ENCODE measurements at regions not wholly inside any gene's neighbourhood (a gene's known extent, or its start where the extent isn't known, plus 50 kb on each side); places are given as distances from the start of the nearest gene placed in this dataset.

GRCh38 chr11:127609025-127609773 is 608.6 kb upstream of the KIRREL3 start:
- DNase-seq (ENCODE audit: low read depth): no peak

GRCh38 chr11:127607487-127608085 is 607.0 kb upstream of the KIRREL3 start:
- DNase-seq (ENCODE audit: low read depth): no peak

DNA sequence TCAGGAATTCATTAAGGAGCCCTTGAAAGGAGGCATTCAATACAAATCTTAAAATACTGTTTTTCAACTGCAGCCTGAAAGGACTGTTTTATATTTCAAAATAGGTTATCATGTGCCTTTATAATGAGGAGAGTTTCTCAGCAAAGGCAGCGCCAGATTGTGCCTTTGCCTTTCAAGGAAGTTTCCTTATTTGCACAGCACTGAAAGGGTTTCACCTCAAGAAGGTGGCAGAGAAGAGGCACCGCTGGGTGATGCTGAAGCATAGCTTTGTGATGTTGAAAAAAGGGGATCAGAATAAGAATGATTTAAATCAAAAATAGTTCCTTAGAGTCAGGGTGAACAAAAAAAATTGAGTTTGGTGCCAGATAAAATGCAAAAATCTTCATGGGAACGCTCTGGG is 601.0 kb upstream of the KIRREL3 start:
- DNase-seq (ENCODE audit: low read depth): no peak

DNA sequence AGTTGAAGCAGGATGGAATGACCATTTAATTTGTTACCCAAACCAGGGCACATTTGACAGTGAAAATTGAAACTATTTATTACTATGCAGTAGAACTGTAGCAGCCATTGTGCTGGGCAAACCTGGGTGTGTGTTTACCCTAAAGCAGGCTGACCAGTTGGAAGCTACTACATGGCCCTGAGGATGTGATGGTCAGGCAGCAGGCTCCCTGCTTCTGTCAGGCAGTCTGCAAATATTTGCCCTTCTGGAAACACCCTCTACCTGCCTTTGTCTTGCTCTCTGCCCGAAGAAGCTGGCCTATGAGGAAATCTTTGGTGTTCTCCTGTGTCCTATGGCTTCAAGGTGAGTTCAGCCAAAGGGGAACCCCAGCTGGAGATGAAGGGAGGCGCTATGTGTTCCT is 600.1 kb upstream of the KIRREL3 start:
- DNase-seq (ENCODE audit: low read depth): no peak

DNA sequence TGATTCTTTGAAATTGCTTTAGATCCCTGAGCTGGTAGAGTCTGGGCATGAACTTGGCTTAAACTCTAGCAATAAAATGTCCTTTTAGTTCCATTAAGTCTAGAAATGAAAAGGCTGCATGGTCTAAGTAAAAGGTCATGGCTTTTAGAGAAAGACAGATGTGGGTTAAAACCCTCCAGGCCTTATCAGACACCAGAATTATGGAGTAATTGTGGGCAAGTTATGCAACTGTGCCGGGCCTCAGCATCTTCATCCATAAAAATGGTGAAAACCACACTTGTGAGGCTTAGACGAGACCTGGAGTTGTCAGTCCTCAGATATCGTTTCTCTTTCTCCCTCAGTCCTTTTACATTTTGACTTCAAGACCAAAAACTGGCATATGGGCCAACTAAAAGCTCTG is 597.9 kb upstream of the KIRREL3 start:
- DNase-seq (ENCODE audit: low read depth): no peak

DNA sequence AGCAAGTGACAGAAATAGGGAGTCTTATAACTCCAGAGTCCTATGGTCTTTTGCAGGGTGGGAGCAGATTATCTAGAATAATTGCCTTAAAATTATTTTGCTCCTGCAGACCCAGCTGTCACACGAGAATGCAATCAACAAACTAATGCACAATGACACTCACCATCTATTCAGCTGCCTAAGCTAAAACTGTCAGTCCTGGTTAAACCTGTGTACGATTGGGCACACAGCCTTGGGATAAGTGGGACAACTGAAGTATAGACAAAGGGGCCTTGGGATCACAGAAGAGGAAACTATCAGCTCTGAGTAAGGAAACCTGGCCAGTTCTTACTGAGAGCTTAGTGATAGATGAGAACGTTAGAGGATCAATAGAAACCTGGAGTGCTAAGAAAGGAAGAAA is 595.9 kb upstream of the KIRREL3 start:
- no peak for DNase-seq (ENCODE audit: low read depth)

DNA sequence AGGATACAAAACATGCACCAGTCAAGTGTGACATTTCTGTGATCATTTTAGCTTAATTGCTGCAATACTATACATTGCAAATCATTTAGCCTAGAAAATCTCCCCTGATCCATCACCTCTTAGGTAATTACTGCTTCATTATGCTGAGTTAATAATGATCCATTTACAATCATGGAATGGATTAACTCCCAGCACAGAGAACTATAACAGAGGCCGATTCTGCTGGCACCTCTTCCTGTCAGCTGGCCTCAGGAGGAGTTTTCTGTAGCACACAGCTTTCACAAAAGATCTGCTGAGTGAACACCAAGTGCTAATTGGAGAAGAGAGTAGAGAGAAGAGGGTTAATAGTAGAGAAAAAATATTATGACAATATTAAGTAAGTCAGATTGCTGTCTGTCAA is 591.8 kb upstream of the KIRREL3 start:
- DNase-seq (ENCODE audit: low read depth): no peak

- no peak for DNase-seq (ENCODE audit: low read depth)
These were observed 589.7 kb upstream of the KIRREL3 start for GRCh38 chr11:127590314-127590713.

DNA sequence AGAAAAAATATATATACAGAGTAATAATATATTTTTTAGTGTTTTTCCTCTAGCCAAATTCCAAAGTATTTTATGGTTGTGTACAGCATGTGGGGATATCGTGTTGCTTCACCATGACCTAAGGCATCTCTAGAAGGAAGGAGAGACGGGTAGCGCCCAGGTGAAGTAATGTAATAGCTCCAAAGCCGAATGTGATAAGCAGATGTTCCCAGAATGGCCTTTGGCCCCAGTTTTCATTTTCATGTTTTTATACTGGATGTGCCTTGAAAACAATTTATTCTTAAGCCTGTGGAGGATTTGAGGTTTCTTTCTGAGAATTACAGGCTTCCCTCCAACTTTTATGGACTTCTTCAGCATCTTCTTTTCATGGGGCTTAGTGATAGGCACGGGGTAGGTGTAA is 587.9 kb upstream of the KIRREL3 start:
- DNase-seq (ENCODE audit: low read depth): no peak

GRCh38 chr11:127587511-127587910 is 586.9 kb upstream of the KIRREL3 start:
- no peak for DNase-seq (ENCODE audit: low read depth)

- no peak for DNase-seq (ENCODE audit: low read depth)
These were observed 575.6 kb upstream of the KIRREL3 start for GRCh38 chr11:127576210-127576609.

DNA sequence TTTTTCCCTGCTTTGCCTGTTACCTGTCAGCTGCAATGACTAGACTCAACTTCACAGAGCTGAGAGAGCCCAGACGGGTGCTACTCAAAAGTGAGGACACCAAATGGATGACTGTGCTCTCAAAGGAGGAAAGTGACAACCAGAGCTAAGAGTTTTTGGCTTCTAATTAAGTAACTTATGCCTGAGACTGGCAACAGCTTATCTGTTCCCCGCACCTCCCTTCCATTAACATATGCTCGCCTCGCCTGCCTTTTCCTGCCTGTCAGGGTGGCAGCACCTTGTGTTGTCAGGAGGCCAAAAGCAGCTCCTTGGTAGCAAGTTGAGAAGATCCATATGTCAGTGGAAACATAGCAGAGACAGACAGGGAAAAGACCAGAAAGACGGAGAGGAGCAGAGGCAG is 573.9 kb upstream of the KIRREL3 start:
- no peak for DNase-seq (ENCODE audit: low read depth)

- DNase-seq (ENCODE audit: low read depth): no peak
These were observed 568.3 kb upstream of the KIRREL3 start for GRCh38 chr11:127568891-127569290.

GRCh38 chr11:127567237-127567932 is 566.8 kb upstream of the KIRREL3 start:
- no peak for DNase-seq (ENCODE audit: low read depth)

DNA sequence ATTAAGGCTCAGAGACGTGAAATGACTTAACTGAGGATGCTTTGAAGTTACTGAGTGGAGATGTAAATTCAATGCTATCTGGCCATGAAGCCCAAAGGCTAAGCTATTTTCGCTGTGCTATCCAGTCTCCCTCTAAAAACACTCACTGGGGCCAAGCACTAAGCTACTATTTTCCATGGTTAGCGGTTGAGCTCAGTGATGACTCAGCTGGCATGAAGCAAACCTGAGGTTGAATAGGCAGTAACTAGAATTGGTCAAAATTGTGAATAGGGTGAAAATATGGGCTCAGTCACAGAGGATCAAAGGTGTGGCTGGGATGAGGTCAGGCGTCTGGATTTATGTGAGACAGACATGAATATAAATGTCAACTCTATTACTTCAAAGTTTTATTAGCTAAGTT is 564.2 kb upstream of the KIRREL3 start:
- DNase-seq (ENCODE audit: low read depth): peak; percentile 77

DNA sequence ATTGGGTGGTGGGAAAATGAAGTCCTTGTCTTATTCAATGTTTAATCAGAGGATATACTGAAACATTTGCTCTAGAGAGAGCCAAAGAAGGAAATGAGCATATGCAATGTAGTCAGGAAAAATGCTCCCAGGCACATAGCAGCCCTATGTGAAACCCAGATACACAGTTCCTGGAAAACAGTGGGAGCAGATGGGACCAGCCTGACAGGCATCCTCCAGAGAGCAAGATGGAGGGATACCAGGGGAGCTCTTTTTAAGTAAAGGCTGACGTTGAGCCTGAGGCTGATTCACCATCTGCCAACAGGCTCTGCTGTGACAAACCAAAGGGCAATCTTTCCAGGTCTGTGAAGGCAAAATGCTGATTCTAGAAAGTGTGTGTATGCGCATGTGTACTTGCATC is 559.4 kb upstream of the KIRREL3 start:
- no peak for DNase-seq (ENCODE audit: low read depth)

DNA sequence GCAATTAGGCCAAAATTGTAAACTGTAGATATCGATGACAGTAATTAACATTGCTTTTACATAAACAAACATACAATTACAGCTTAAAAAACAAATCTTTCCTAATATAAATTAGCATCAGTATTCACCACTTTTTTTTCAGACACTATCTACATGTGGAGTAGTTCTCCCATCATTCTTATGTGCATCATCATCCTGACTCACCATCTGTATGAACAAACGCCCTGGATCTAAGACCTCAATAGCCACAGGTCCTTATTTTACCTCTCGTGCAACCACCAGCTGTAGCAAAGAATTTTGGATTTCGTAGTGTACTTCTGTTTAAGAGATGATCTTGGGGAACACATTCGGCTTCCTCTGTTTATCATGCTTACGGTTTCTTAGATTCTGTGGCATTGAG is 551.9 kb upstream of the KIRREL3 start:
- DNase-seq (ENCODE audit: low read depth): peak; percentile 12

DNA sequence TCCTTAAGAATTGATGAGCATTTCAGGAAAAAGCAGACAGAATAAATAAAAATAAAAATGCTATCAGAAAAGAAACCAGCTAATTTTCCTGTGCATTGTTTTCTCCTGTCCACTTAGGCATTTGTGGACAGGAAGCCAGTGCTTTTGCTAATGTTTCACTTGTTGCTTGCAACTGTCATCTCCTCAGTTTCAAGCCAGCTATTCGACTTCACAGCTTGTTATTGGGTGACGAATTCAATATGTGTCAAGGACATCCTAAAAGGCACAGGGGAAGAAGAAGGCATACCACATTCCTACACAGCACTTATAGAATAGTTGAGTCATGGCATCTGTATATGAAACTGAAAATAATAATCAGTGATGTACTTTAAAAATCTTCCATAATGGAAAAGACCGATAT is 530.6 kb upstream of the KIRREL3 start:
- DNase-seq (ENCODE audit: low read depth): no peak

DNA sequence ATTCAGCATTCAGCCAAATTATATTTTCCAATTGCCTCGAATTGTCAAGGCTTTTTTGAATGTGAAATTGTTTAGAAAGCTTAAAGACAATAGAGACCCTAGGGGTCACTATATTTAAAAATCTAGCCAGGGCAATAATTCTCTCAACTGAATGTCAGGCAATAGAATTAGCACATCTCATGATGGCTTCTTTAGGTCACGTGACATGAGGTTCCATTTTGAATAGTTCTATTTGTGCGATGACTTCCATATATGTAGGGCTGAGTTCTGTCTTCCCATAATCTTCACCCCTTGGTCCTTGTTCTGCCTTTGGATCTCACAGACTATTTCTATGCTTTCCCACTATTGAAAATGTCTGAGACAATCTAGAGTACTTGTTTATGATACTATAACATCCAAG is 527.7 kb upstream of the KIRREL3 start:
- no peak for DNase-seq (ENCODE audit: low read depth)

GRCh38 chr11:127524618-127525017 is 524.0 kb upstream of the KIRREL3 start:
- DNase-seq (ENCODE audit: low read depth): no peak

DNA sequence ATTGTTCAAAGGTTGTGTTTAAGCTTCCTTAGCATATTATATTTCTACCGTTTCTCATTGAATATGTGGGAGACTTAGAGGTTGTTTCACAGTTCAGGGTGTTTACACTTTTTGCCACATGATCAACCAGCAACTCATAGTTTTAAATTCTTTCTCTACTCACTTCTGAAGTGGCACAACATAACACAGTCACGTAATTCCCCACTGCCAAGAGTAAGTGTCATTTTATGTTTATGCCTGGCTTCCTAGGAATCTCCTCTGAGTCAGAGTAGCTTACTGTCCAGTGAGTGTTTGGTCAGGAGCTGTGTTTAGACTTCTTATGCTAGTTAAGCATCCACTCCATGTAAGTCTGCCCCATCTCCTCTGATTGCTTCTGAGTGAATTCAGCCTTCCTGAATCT is 520.8 kb upstream of the KIRREL3 start:
- peak; percentile 70 for DNase-seq (ENCODE audit: low read depth)

DNA sequence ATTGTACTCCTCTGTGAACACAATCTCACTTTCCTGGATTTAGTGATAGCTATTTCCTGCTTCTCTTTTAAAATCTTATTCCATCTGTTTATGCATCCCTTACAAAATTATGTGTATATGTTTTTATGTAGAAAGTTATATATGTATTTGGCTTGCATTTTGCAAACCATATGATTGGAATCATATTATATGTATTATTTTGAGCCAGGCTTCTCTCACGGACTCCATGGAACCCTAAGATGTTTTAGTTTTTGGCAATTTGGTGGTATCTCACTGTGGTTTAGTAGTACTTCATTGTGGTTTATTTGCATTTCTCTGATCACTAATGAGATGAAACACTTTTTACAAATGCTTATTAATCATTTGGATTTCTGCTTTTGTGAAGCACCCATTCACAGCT is 507.3 kb upstream of the KIRREL3 start:
- no peak for DNase-seq (ENCODE audit: low read depth)

DNA sequence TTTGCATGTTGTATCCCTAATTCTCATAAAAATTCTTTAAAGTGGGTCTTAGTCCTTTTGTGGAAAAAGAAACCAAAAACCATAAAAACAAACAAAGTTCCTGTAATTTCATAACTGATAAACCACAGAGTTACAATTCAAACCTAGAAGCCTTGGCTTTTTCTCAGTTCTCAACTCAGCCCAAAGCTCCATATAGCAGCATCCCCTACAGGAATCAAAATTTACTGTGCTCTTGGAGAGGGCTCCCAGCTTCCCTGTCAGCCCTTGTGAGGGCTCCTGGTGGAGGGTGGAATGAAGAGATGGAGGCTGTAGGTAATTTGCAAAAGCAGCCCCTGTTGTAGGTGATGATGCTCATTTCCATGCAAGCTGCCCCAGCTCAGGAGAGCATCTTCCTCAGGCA is 506.1 kb upstream of the KIRREL3 start:
- DNase-seq (ENCODE audit: low read depth): no peak
